ENCODE measurements at regions not wholly inside any gene's neighbourhood (a gene's known extent, or its start where the extent isn't known, plus 50 kb on each side); places are given as distances from the start of the nearest gene placed in this dataset.

GRCh38 chr2:30392097-30392496, 54.9 kb upstream of the LCLAT1 start:
- intact Hi-C loops (cut with DNase I) = no loop called here
- Histone ChIP-seq H3K4me1 (peaks cover 4% of the 10 kb centered on the region), H3K27ac (no peak overlapping the region), H3K36me3 (no peaks in the 10 kb centered on the region), H3K27me3 (no peaks in the 10 kb centered on the region), H3K9me3 (no peaks in the 10 kb centered on the region), H3K4me3 (no peak overlapping the region)
- no peak for ATAC-seq
- DNase-seq = no peak
- TF ChIP-seq, protein P1, sequence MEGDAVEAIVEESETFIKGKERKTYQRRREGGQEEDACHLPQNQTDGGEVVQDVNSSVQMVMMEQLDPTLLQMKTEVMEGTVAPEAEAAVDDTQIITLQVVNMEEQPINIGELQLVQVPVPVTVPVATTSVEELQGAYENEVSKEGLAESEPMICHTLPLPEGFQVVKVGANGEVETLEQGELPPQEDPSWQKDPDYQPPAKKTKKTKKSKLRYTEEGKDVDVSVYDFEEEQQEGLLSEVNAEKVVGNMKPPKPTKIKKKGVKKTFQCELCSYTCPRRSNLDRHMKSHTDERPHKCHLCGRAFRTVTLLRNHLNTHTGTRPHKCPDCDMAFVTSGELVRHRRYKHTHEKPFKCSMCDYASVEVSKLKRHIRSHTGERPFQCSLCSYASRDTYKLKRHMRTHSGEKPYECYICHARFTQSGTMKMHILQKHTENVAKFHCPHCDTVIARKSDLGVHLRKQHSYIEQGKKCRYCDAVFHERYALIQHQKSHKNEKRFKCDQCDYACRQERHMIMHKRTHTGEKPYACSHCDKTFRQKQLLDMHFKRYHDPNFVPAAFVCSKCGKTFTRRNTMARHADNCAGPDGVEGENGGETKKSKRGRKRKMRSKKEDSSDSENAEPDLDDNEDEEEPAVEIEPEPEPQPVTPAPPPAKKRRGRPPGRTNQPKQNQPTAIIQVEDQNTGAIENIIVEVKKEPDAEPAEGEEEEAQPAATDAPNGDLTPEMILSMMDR (IDR thresholded peaks at IDR 0.05) = no peak

GRCh38 chr2:30393510-30393909, 53.5 kb upstream of the LCLAT1 start:
- H3K27me3 ChIP-seq = no peaks in the 10 kb centered on the region
- ATAC-seq (no peak), DNase-seq (no peak)
- TF ChIP-seq, protein P1 (IDR thresholded peaks at IDR 0.05) = no peak
- H3K4me3 ChIP-seq = no peak overlapping the region
- H3K4me1 ChIP-seq = peaks cover 4% of the 10 kb centered on the region
- H3K27ac ChIP-seq = no peak overlapping the region
- H3K36me3 ChIP-seq = no peaks in the 10 kb centered on the region
- intact Hi-C loops (cut with DNase I) = no loop called here
- H3K9me3 ChIP-seq = no peaks in the 10 kb centered on the region

- DNase-seq = no peak
Measured at GRCh38 chr2:30394096-30394495, 53.0 kb upstream of the LCLAT1 start.

GRCh38 chr2:30396436-30397232, 50.4 kb upstream of the LCLAT1 start:
- no peaks in the 10 kb centered on the region for H3K27me3 ChIP-seq
- H3K36me3 ChIP-seq = no peaks in the 10 kb centered on the region
- ATAC-seq = no peak
- no peak overlapping the region for H3K4me3 ChIP-seq
- TF ChIP-seq, protein P1 (IDR thresholded peaks at IDR 0.05) = no peak
- H3K27ac ChIP-seq = no peak overlapping the region
- intact Hi-C loops (cut with DNase I) = no loop called here
- DNase-seq = no peak
- no peaks in the 10 kb centered on the region for H3K9me3 ChIP-seq
- H3K4me1 ChIP-seq = peaks cover 4% of the 10 kb centered on the region

More at GRCh38 chr2:30394096-30394495, 53.0 kb upstream of the LCLAT1 start:
- Histone ChIP-seq H3K36me3 (no peaks in the 10 kb centered on the region), H3K9me3 (no peaks in the 10 kb centered on the region), H3K4me1 (peaks cover 4% of the 10 kb centered on the region), H3K27me3 (no peaks in the 10 kb centered on the region), H3K4me3 (no peak overlapping the region), H3K27ac (no peak overlapping the region)
- TF ChIP-seq, protein P1 (IDR thresholded peaks at IDR 0.05) = no peak
- intact Hi-C loops (cut with DNase I) = no loop called here
- peak; percentile 55 for ATAC-seq
